HG03108 (cell line): ENCODE measurements at regions not wholly inside any gene's neighbourhood (a gene's known extent, or its start where the extent isn't known, plus 50 kb on each side); places are given as distances from the start of the nearest gene placed in this dataset.
"Not testable (repeated sequence)": the region's sequence is repeated elsewhere in the genome, so short reads cannot be mapped to it uniquely, and the experiment has no call there.

Experiments used
- ATAC-seq: cut with Tn5 transposase; IDR thresholded peaks from one replicate; pipeline ENCODE4 v1.9.1; 2021; ENCODE audit warnings: moderate library complexity; ENCODE audit not compliant: unreplicated experiment

- ATAC-seq = no peak
Measured at GRCh38 chr12:126390969-126391566, 1325.8 kb downstream of the AACS start.

- ATAC-seq = no peak
Measured at GRCh38 chr12:126396536-126396935, 1331.3 kb downstream of the AACS start.

GRCh38 chr12:126397071-126397581 lies 1331.9 kb downstream of the AACS start:
- no peak for ATAC-seq

- ATAC-seq = no peak
Measured at GRCh38 chr12:126397660-126398059, 1332.4 kb downstream of the AACS start.

GRCh38 chr12:126400831-126401230 lies 1335.6 kb downstream of the AACS start:
- no peak for ATAC-seq

- no peak for ATAC-seq
Measured at GRCh38 chr12:126404293-126404881, 1339.2 kb downstream of the AACS start.

GRCh38 chr12:126418400-126418799 lies 1353.2 kb downstream of the AACS start:
- ATAC-seq = no peak

- no peak for ATAC-seq
Measured at GRCh38 chr12:126419131-126419530, 1353.9 kb downstream of the AACS start.

- no peak for ATAC-seq
Measured at GRCh38 chr12:126424696-126425095, 1359.5 kb downstream of the AACS start.

- no peak for ATAC-seq
Measured at GRCh38 chr12:126425264-126425663, 1360.0 kb downstream of the AACS start.

GRCh38 chr12:126428769-126429168 lies 1363.5 kb downstream of the AACS start:
- ATAC-seq = no peak

- ATAC-seq = no peak
Measured at GRCh38 chr12:126430921-126431320, 1365.7 kb downstream of the AACS start.

GRCh38 chr12:126431767-126432166 lies 1366.5 kb downstream of the AACS start:
- no peak for ATAC-seq

GRCh38 chr12:126432780-126433179 lies 1367.5 kb downstream of the AACS start:
- no peak for ATAC-seq

- no peak for ATAC-seq
Measured at GRCh38 chr12:126434412-126434985, 1369.3 kb downstream of the AACS start.

GRCh38 chr12:126436041-126436440 lies 1370.8 kb downstream of the AACS start:
- no peak for ATAC-seq

- no peak for ATAC-seq
Measured at GRCh38 chr12:126437934-126438333, 1372.7 kb downstream of the AACS start.

- ATAC-seq = no peak
Measured at GRCh38 chr12:126443977-126444376, 1378.7 kb downstream of the AACS start.

- no peak for ATAC-seq
Measured at GRCh38 chr12:126447346-126447745, 1382.1 kb downstream of the AACS start.

GRCh38 chr12:126451809-126452208 lies 1386.6 kb downstream of the AACS start:
- no peak for ATAC-seq

GRCh38 chr12:126452686-126453085 lies 1387.5 kb downstream of the AACS start:
- ATAC-seq = not testable (repeated sequence)

- ATAC-seq = no peak
Measured at GRCh38 chr12:126454581-126454980, 1389.3 kb downstream of the AACS start.
